GM23338 (cell line): ENCODE measurements at regions not wholly inside any gene's neighbourhood (a gene's known extent, or its start where the extent isn't known, plus 50 kb on each side); places are given as distances from the start of the nearest gene placed in this dataset.

Experiments used
- ETS1 ChIP-seq: IDR thresholded peaks from 2 replicates; pipeline ENCODE4 v1.6.1; 2016; ENCODE audit warnings: antibody characterized with exemption
- TF ChIP-seq, protein P1 (sequence below), 2 experiments: fragments of 200-600 bp in 1 of 2; sonication (generic) in 1 of 2; conservative IDR thresholded peaks; 2 replicates each; pipeline versions ENCODE4 v1.5.1 to v1.6.1; 2016 to 2017; ENCODE audit warnings: antibody characterized with exemption in 2 of 2, low read depth in 2 of 2, mild to moderate bottlenecking in 2 of 2, moderate library complexity in 1 of 2

DNA sequence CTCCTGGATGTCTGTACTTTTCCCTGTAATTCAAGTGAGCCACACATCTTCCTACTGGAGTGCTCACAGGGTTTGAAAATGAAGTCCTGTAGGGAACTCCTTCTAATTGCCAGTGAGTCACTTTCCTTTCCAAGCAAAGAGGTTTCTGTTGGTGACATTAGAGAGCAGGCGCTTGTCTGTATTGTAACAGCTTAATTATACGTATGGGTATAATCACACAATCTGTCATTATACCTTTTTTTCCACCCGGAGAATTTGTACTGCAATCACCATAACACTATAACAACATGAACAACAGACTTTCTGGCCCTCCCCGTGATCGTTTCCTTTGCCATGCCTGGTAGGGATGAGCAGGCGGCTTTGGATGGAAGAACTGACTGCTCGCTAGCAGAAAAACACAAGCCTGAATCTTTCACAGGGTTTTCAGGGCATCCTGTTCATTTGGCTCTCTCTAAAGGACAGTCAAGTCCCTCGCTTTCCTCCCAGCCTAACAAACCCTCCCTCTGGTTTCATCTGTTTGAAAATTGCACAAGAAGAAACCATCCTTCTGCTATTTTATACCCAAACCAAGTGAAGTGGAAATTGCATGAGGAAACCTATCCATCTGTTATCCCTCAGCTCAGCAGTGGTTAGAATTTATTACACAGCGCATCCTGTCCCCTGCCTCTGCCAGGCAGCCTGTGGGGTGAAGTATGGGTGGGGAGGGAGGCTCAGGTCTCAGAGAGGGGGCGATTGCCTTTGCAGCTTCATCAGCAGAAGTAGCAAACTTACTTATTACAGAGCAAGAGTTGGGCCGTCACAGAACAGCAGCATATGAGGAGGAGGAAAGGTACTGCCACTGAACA lies 307.0 kb upstream of the TLE4 start:
- TF ChIP-seq, protein P1, sequence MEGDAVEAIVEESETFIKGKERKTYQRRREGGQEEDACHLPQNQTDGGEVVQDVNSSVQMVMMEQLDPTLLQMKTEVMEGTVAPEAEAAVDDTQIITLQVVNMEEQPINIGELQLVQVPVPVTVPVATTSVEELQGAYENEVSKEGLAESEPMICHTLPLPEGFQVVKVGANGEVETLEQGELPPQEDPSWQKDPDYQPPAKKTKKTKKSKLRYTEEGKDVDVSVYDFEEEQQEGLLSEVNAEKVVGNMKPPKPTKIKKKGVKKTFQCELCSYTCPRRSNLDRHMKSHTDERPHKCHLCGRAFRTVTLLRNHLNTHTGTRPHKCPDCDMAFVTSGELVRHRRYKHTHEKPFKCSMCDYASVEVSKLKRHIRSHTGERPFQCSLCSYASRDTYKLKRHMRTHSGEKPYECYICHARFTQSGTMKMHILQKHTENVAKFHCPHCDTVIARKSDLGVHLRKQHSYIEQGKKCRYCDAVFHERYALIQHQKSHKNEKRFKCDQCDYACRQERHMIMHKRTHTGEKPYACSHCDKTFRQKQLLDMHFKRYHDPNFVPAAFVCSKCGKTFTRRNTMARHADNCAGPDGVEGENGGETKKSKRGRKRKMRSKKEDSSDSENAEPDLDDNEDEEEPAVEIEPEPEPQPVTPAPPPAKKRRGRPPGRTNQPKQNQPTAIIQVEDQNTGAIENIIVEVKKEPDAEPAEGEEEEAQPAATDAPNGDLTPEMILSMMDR (conservative IDR thresholded peaks at IDR 0.05; ENCODE audit: low read depth in 2 of 2) = no peak
- TF ChIP-seq ETS1 = no peak
